B cell (primary cell): ENCODE measurements at regions not wholly inside any gene's neighbourhood (a gene's known extent, or its start where the extent isn't known, plus 50 kb on each side); places are given as distances from the start of the nearest gene placed in this dataset.

ENCODE experiments used
- CTCF ChIP-seq: fragments of 200-600 bp; IDR thresholded peaks from one replicate; pipeline ENCODE4 v1.8.0; 2022; ENCODE audit warnings: antibody characterized with exemption, mild to moderate bottlenecking
- EZH2 ChIP-seq: IDR thresholded peaks from 2 replicates; pipeline ENCODE4 v1.6.1; 2012; ENCODE audit warnings: borderline replicate concordance, low read depth, mild to moderate bottlenecking, moderate library complexity, low read length; ENCODE audit not compliant: insufficient read depth, poor library complexity, severe bottlenecking

DNA sequence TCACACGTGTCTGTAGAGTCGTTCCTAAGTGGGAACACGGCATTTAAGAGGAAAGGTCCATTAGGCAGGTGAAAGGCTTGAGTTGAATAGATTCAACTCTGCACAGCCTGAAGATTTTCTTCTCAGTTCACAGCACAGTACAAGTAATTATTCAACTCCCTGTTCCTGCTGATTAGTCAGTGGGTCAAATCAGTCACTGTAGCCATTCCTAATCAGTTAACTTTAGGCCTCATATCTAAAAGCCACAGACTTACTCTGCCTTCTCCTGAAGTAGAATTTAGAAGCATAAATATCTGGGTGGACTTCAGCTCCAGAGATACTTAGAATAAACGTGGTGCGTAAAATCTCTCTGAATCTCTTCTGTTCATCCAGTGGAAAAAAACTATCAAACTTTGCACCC, 872.4 kb downstream of the C6orf118 start:
- TF ChIP-seq CTCF (no peak), EZH2 (no peak)
